HEK293 (cell line): ENCODE measurements at regions not wholly inside any gene's neighbourhood (a gene's known extent, or its start where the extent isn't known, plus 50 kb on each side); places are given as distances from the start of the nearest gene placed in this dataset.

Source experiments
- CTCF ChIP-seq: fragments of 450-650 bp; formaldehyde crosslinking; IDR thresholded peaks from 2 replicates; pipeline ENCODE4 v1.5.1; 2016; ENCODE audit warnings: missing biosample characterization, missing genetic modification characterization
- KLF16 ChIP-seq: fragments of 450-650 bp; formaldehyde crosslinking; IDR thresholded peaks from 2 replicates; pipeline ENCODE4 v1.5.1; 2017; ENCODE audit warnings: missing biosample characterization, missing genetic modification characterization
- PRDM4 ChIP-seq: fragments of 450-650 bp; formaldehyde crosslinking; IDR thresholded peaks from 2 replicates; pipeline ENCODE4 v1.5.1; 2017; ENCODE audit warnings: missing biosample characterization, missing genetic modification characterization
- REPIN1 ChIP-seq: fragments of 450-650 bp; formaldehyde crosslinking; IDR thresholded peaks from 2 replicates; pipeline ENCODE4 v1.5.1; 2017; ENCODE audit warnings: missing biosample characterization, missing genetic modification characterization, low read depth
- ZNF114 ChIP-seq: fragments of 450-650 bp; formaldehyde crosslinking; IDR thresholded peaks from 2 replicates; pipeline ENCODE4 v1.5.0; 2017; ENCODE audit warnings: missing biosample characterization, missing genetic modification characterization
- ZNF274 ChIP-seq, 2 experiments: fragments of 200-500 bp in 1 of 2; fragments of 450-650 bp in 1 of 2; sonication (Bioruptor generic) in 1 of 2; formaldehyde crosslinking in 1 of 2; IDR thresholded peaks; 2 replicates each; pipeline versions ENCODE4 v1.5.1 to v1.6.1; 2014 to 2016; ENCODE audit warnings: borderline replicate concordance in 1 of 2, inconsistent platforms in 1 of 2, low read length in 1 of 2, missing biosample characterization in 1 of 2, missing genetic modification characterization in 1 of 2
- ZNF510 ChIP-seq: fragments of 450-650 bp; formaldehyde crosslinking; IDR thresholded peaks from 2 replicates; pipeline ENCODE4 v1.5.1; 2018; ENCODE audit warnings: mild to moderate bottlenecking, missing genetic modification characterization, missing biosample characterization; ENCODE audit not compliant: insufficient replicate concordance
- ZNF549 ChIP-seq: fragments of 450-650 bp; IDR thresholded peaks from 2 replicates; pipeline ENCODE4 v1.5.1; 2018; ENCODE audit warnings: missing biosample characterization, missing genetic modification characterization, mild to moderate bottlenecking, inconsistent platforms, moderate library complexity
- ZNF658 ChIP-seq: fragments of 450-650 bp; formaldehyde crosslinking; IDR thresholded peaks from 2 replicates; pipeline ENCODE4; 2016; ENCODE audit warnings: missing biosample characterization, missing genetic modification characterization
- ZSCAN5A ChIP-seq: fragments of 450-650 bp; formaldehyde crosslinking; IDR thresholded peaks from 2 replicates; pipeline ENCODE4 v1.5.1; 2016; ENCODE audit warnings: missing biosample characterization, missing genetic modification characterization

GRCh38 chr11:120023120-120023519 is 114.8 kb downstream of the TRIM29 start:
- TF ChIP-seq ZNF274 (IDR thresholded peaks at IDR 0.05; ENCODE audit: low read length), result no peak
- no peak for TF ChIP-seq ZNF274 (tag by site-specific recombination; IDR thresholded peaks at IDR 0.05; ENCODE audit: borderline replicate concordance)
- TF ChIP-seq REPIN1 (tag by site-specific recombination), result no peak
- no peak for TF ChIP-seq ZSCAN5A
- no peak for TF ChIP-seq ZNF658 (tag by site-specific recombination)
- no peak for TF ChIP-seq ZNF549
- TF ChIP-seq ZNF114, result no peak
- no peak for TF ChIP-seq KLF16 (tag by site-specific recombination)
- TF ChIP-seq PRDM4, result no peak
- TF ChIP-seq ZNF510 (tag by site-specific recombination), result no peak
- no peak for TF ChIP-seq CTCF
